GM12878 (cell line): ENCODE measurements at regions not wholly inside any gene's neighbourhood (a gene's known extent, or its start where the extent isn't known, plus 50 kb on each side); places are given as distances from the start of the nearest gene placed in this dataset.

Experiments
- ATAC-seq: fragments of 200-7000 bp; cut with Tn5 transposase; 3 replicates; pipeline ENCODE4 v1.9.1; 2020; ENCODE audit warnings: mild to moderate bottlenecking, moderate library complexity
- BruUV-seq: library from RNA; stranded (reverse); fragments of 400-500 nt; replicated peaks from 2 replicates; lab custom pipeline; 2021; lab: Mats Ljungman, UMichigan
- CTCF ChIA-PET: fragments of 300-600 bp; sonication (Branson Sonifier 250); formaldehyde crosslinking; extraction: SDS; loops from one replicate; lab custom pipeline; 2021; ENCODE audit warnings: inconsistent platforms; lab: Yijun Ruan, JAX
- POLR2A ChIA-PET: fragments of 350-600 bp; formaldehyde crosslinking; extraction: SDS; loops from one replicate; lab custom pipeline; 2021; ENCODE audit warnings: inconsistent platforms; lab: Charles Lee
- RAD21 ChIA-PET: fragments of 300-600 bp; sonication (Branson Sonifier 250); formaldehyde crosslinking; loops from one replicate; lab custom pipeline; 2023; ENCODE audit warnings: antibody characterized with exemption; ENCODE audit not compliant: unreplicated experiment; lab: Charles Lee
- SMC1A ChIA-PET: fragments of 300-600 bp; sonication (Branson Sonifier 250); formaldehyde crosslinking; loops from one replicate; lab custom pipeline; 2023; ENCODE audit not compliant: unreplicated experiment, uncharacterized antibody; lab: Charles Lee
- DNase-seq: peaks from one replicate; pipeline ENCODE4 v3.0.0-alpha.2; 2011; ENCODE audit warnings: low read depth, low spot score
- FAIRE-seq: peaks from 3 replicates; lab custom pipeline; 2011; peaks lifted over from hg19 to GRCh38; lab: Jason Lieb, UNC
- H2AFZ ChIP-seq: 2 replicates; pipeline ENCODE4 v1.6.0; 2011; ENCODE audit warnings: low read depth, low read length, control low read depth; ENCODE audit not compliant: control insufficient read depth
- H3K27ac ChIP-seq: 2 replicates; pipeline ENCODE4 v1.5.1; 2011; ENCODE audit warnings: control low read depth; ENCODE audit not compliant: control insufficient read depth, insufficient read depth
- H3K27me3 ChIP-seq, 2 experiments: replicated peaks in 1 of 2; 2 replicates each; pipeline versions ENCODE4 v1.6.0 to v1.6.1; 2011; ENCODE audit warnings: low read length in 1 of 2; ENCODE audit not compliant: control insufficient read depth in 2 of 2, insufficient read depth in 2 of 2
- H3K36me3 ChIP-seq, 2 experiments: 2 replicates each; pipeline ENCODE4 v1.5.1; 2011; ENCODE audit warnings: low read length in 1 of 2; ENCODE audit not compliant: control insufficient read depth in 2 of 2, insufficient read depth in 2 of 2
- H3K4me1 ChIP-seq: 2 replicates; pipeline ENCODE4 v1.6.1; 2011; ENCODE audit warnings: mild to moderate bottlenecking, low read length, moderate library complexity, mixed read lengths; ENCODE audit not compliant: control insufficient read depth, insufficient read depth
- H3K4me2 ChIP-seq: 2 replicates; pipeline ENCODE4 v1.6.0; 2011; ENCODE audit warnings: control low read depth; ENCODE audit not compliant: control insufficient read depth, insufficient read depth
- H3K4me3 ChIP-seq: fragments of 200-600 bp; sonication (generic); 2 replicates; pipeline ENCODE4 v1.5.1; 2016
- H3K79me2 ChIP-seq: 2 replicates; pipeline ENCODE4 v1.6.0; 2011; ENCODE audit warnings: low read length; ENCODE audit not compliant: control insufficient read depth, insufficient read depth
- H3K9ac ChIP-seq: 2 replicates; pipeline ENCODE4 v1.8.0; 2011; ENCODE audit warnings: low read length, control low read depth, mixed read lengths; ENCODE audit not compliant: control insufficient read depth, insufficient read depth
- H3K9me3 ChIP-seq: replicated peaks from 3 replicates; pipeline ENCODE4 v1.5.1; 2011; ENCODE audit warnings: mild to moderate bottlenecking, low read length; ENCODE audit not compliant: control insufficient read depth, insufficient read depth
- H4K20me1 ChIP-seq: 2 replicates; pipeline ENCODE4 v1.6.0; 2011; ENCODE audit not compliant: control insufficient read depth, insufficient read depth
- BRCA1 ChIP-seq: IDR thresholded peaks from 2 replicates; pipeline ENCODE4 v1.6.1; 2011; ENCODE audit warnings: low read depth, low read length, improper control_type of control experiment
- CBX3 ChIP-seq: fragments of 200-600 bp; sonication (generic); IDR thresholded peaks from 2 replicates; pipeline ENCODE4 v1.6.1; 2016; ENCODE audit warnings: low read depth, borderline replicate concordance
- EGR1 ChIP-seq, 2 experiments: IDR thresholded peaks; 1 replicate in 1 of 2; 2 replicates in 1 of 2; pipeline ENCODE4 v1.6.1; 2011 to 2012; ENCODE audit warnings: low read depth in 2 of 2, low read length in 2 of 2, borderline replicate concordance in 1 of 2, mild to moderate bottlenecking in 1 of 2, moderate library complexity in 1 of 2
- HDGF ChIP-seq: fragments of 450-650 bp; IDR thresholded peaks from 2 replicates; pipeline ENCODE4 v1.6.1; 2016; ENCODE audit warnings: antibody characterized with exemption
- IRF4 ChIP-seq: IDR thresholded peaks from 2 replicates; pipeline ENCODE4 v1.6.1; 2011; ENCODE audit warnings: low read depth, low read length
- NFYB ChIP-seq: IDR thresholded peaks from 2 replicates; pipeline ENCODE4 v1.6.1; 2011; ENCODE audit warnings: low read depth, mild to moderate bottlenecking, low read length, improper control_type of control experiment, moderate library complexity; ENCODE audit not compliant: insufficient read depth
- PAX8 ChIP-seq: fragments of 450-650 bp; IDR thresholded peaks from 2 replicates; pipeline ENCODE4 v1.6.1; 2017; ENCODE audit warnings: mild to moderate bottlenecking, moderate library complexity
- RAD21 ChIP-seq: IDR thresholded peaks from 2 replicates; pipeline ENCODE4 v1.6.1; 2011; ENCODE audit warnings: mild to moderate bottlenecking, low read depth, low read length, moderate library complexity; ENCODE audit not compliant: insufficient read depth
- RCOR1 ChIP-seq: conservative IDR thresholded peaks from 2 replicates; pipeline ENCODE4 v1.6.1; 2012; ENCODE audit warnings: low read depth, low read length, improper control_type of control experiment
- SMC3 ChIP-seq: IDR thresholded peaks from 2 replicates; pipeline ENCODE4 v1.6.1; 2011; ENCODE audit warnings: low read length, improper control_type of control experiment, borderline replicate concordance
- SPI1 ChIP-seq: IDR thresholded peaks from 2 replicates; pipeline ENCODE4 v1.6.1; 2011; ENCODE audit warnings: low read depth, mild to moderate bottlenecking, low read length, moderate library complexity, borderline replicate concordance; ENCODE audit not compliant: insufficient read depth
- WGBS: methylation state at CpG from one replicate; pipeline ENCODE4 v1.1.6; 2016; ENCODE audit warnings: low lambda C conversion rate; ENCODE audit not compliant: insufficient replicate concordance, insufficient coverage; ENCODE audit errors: missing lambda C conversion rate; 5-methylcytosine and 5-hydroxymethylcytosine counted together
- in situ Hi-C: fragments of 300-500 bp; cut with MboI; formaldehyde crosslinking; loops from 9 replicates; pipeline ENCODE4 v1.14.3; 2018; ENCODE audit warnings: mixed read lengths
- intact Hi-C: fragments of 100-400 bp; cut with micrococcal nuclease; formaldehyde crosslinking; loops from one replicate; pipeline ENCODE4 v1.14.2; 2022; ENCODE audit not compliant: unreplicated experiment
- TF ChIP-seq, protein P1 (sequence below): fragments of 450-650 bp; IDR thresholded peaks from 2 replicates; pipeline ENCODE4 v1.6.1; 2018; ENCODE audit warnings: mild to moderate bottlenecking, low read depth, moderate library complexity; ENCODE audit not compliant: partially characterized antibody
- TF ChIP-seq, protein P2 (sequence below), 3 experiments: IDR thresholded peaks in 2 of 3; conservative IDR thresholded peaks in 1 of 3; 2 replicates each; pipeline ENCODE4 v1.5.1; 2011; ENCODE audit warnings: low read depth in 3 of 3, low read length in 3 of 3, mild to moderate bottlenecking in 3 of 3, control low read depth in 2 of 3, moderate library complexity in 2 of 3, inconsistent platforms in 1 of 3, mixed read lengths in 1 of 3; ENCODE audit not compliant: control insufficient read depth in 2 of 3, insufficient read depth in 1 of 3; ENCODE audit errors: extremely low read depth in 1 of 3

DNA sequence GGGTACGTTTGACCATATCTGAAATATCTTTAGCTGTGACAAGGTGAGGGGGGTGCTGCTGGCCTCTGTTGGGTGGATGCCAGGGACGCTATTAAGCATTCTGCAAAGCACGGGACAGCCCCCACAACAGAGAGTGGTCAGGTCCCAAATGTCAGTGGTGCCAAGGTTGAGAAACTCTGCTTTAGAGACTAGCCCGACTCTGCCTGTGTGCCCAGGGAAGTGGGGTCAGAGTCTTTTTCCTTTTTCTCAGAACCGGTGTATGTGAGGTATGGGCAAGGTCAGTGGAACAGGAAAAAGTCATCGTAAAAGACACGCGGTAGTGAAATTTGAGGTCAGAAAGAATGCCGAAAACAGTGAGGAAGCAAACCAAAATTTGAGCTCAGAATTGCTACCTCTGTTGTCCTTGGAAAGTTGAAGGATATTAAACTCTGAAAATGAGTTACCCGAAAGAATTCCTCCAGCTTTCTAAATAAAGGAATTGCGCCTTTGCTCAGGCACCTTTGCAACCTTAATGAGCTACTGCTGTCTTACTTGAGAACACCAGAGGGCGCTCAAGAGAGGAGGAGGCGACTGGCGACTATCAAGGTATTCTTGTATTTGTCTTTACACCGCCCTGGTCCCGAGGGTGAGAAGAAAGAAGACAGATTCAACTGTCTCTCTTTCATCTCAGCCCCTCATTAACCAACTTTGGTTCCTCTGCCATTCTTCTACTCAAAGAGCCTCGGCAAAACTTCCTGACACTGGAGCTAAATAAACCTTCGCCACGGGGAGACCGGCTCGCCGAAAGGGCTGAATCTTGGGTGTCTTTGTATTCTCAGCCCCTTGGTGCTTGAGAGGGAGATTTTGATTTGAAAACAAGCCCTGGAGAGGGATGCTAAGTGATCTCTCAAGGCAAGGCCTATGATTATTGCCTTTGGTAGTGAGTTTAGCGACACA, 85.4 kb upstream of the OLIG2 start:
- RAD21 ChIA-PET = interaction anchor here (0.6 to 2.3 kb wide), 10 partner anchors 10 to 257 kb away, joined by 3 to 15 read pairs (median 4); no protein-coding TSS in a partner anchor
- peak; percentile 76 for ATAC-seq
- 46% methylated on average over 23 of the region's 23 CpGs for WGBS
- CTCF ChIA-PET = interaction anchor here (0.7 to 3.8 kb wide), 56 partner anchors 8 to 663 kb away, joined by 3 to 43 read pairs (median 4); no protein-coding TSS in a partner anchor
- in situ Hi-C loops = no loop called here
- Histone ChIP-seq H3K4me2 (no peak overlapping the region), H3K79me2 (no peaks in the 10 kb centered on the region), H3K27me3 (no peaks in the 10 kb centered on the region), H3K9ac (no peak overlapping the region), H3K9me3 (no peaks in the 10 kb centered on the region; the same call in 2 of the 3 replicates), H2AFZ (no peak overlapping the region), H3K36me3 (no peaks in the 10 kb centered on the region), H4K20me1 (no peaks in the 10 kb centered on the region), H3K27ac (no peak overlapping the region), H3K4me1 (no peaks in the 10 kb centered on the region), H3K4me3 (no peak overlapping the region)
- FAIRE-seq = peak; percentile 68
- POLR2A ChIA-PET = no interaction called here
- no peak for DNase-seq
- TF ChIP-seq, protein P1, sequence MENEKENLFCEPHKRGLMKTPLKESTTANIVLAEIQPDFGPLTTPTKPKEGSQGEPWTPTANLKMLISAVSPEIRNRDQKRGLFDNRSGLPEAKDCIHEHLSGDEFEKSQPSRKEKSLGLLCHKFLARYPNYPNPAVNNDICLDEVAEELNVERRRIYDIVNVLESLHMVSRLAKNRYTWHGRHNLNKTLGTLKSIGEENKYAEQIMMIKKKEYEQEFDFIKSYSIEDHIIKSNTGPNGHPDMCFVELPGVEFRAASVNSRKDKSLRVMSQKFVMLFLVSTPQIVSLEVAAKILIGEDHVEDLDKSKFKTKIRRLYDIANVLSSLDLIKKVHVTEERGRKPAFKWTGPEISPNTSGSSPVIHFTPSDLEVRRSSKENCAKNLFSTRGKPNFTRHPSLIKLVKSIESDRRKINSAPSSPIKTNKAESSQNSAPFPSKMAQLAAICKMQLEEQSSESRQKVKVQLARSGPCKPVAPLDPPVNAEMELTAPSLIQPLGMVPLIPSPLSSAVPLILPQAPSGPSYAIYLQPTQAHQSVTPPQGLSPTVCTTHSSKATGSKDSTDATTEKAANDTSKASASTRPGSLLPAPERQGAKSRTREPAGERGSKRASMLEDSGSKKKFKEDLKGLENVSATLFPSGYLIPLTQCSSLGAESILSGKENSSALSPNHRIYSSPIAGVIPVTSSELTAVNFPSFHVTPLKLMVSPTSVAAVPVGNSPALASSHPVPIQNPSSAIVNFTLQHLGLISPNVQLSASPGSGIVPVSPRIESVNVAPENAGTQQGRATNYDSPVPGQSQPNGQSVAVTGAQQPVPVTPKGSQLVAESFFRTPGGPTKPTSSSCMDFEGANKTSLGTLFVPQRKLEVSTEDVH = no peak
- no peak for TF ChIP-seq RCOR1
- TF ChIP-seq, protein P2, sequence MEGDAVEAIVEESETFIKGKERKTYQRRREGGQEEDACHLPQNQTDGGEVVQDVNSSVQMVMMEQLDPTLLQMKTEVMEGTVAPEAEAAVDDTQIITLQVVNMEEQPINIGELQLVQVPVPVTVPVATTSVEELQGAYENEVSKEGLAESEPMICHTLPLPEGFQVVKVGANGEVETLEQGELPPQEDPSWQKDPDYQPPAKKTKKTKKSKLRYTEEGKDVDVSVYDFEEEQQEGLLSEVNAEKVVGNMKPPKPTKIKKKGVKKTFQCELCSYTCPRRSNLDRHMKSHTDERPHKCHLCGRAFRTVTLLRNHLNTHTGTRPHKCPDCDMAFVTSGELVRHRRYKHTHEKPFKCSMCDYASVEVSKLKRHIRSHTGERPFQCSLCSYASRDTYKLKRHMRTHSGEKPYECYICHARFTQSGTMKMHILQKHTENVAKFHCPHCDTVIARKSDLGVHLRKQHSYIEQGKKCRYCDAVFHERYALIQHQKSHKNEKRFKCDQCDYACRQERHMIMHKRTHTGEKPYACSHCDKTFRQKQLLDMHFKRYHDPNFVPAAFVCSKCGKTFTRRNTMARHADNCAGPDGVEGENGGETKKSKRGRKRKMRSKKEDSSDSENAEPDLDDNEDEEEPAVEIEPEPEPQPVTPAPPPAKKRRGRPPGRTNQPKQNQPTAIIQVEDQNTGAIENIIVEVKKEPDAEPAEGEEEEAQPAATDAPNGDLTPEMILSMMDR (IDR thresholded peaks at IDR 0.05 in 2 of 3, conservative IDR thresholded peaks at IDR 0.05 in 1 of 3; ENCODE audit: control insufficient read depth in 2 of 3, extremely low read depth in 1 of 3, insufficient read depth in 1 of 3, low read depth in 3 of 3, low read length in 3 of 3) = peak; percentile 60 to 78 (median 67)
- no peak for TF ChIP-seq SPI1
- TF ChIP-seq NFYB = no peak
- TF ChIP-seq BRCA1 = no peak
- TF ChIP-seq SMC3 = peak; percentile 62; the same call in 1 of the 2 replicates
- no peak for TF ChIP-seq HDGF
- no peak for TF ChIP-seq PAX8
- peak; percentile 64 for TF ChIP-seq RAD21
- TF ChIP-seq IRF4 = no peak
- TF ChIP-seq CBX3 = no peak
- no peak for TF ChIP-seq EGR1 (IDR thresholded peaks at IDR 0.05; ENCODE audit: borderline replicate concordance in 1 of 2, low read depth in 2 of 2, low read length in 2 of 2)
- intact Hi-C loops = loop anchor here (1.0 to 10.0 kb wide), 3 partner anchors 187 to 504 kb away; no protein-coding TSS in a partner anchor
- SMC1A ChIA-PET = interaction anchor here (0.7 to 2.8 kb wide), 22 partner anchors 9 to 800 kb away, joined by 3 to 25 read pairs (median 4); no protein-coding TSS in a partner anchor
- no TSS peak for BruUV-seq
